KBM-7 (cell line): ENCODE measurements at regions not wholly inside any gene's neighbourhood (a gene's known extent, or its start where the extent isn't known, plus 50 kb on each side); places are given as distances from the start of the nearest gene placed in this dataset.

Source experiments
- DNase-seq: peaks from one replicate; pipeline ENCODE4 v3.0.0-alpha.2; 2015
- in situ Hi-C: fragments of 300-500 bp; cut with MboI; formaldehyde crosslinking; loops from 2 replicates; pipeline ENCODE4 v1.14.3; 2020; ENCODE audit warnings: low sequenced_read_pairs, low pct_unique_long_range_greater_than_20kb, mixed read lengths

DNA sequence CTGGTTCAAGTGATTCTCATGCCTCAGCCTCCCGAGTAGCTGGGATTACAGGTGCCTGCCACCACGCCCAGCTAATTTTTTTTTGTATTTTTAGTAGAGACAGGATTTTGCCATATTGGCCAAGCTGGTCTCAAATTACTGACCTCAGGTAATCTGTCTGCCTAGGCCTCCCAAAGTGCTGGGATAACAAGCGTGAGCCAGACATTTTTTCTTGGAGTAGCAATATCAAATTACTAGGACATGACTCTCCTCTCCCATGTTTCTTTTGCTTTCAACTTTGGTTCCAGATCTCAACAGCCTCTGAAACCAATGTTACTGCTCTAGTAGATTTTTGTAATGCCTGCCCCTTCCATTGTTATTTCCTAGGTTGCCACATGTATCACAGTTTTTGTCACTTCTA, 462.0 kb downstream of the GBE1 start:
- DNase-seq, result no peak
- in situ Hi-C loops, result no loop called here

DNA sequence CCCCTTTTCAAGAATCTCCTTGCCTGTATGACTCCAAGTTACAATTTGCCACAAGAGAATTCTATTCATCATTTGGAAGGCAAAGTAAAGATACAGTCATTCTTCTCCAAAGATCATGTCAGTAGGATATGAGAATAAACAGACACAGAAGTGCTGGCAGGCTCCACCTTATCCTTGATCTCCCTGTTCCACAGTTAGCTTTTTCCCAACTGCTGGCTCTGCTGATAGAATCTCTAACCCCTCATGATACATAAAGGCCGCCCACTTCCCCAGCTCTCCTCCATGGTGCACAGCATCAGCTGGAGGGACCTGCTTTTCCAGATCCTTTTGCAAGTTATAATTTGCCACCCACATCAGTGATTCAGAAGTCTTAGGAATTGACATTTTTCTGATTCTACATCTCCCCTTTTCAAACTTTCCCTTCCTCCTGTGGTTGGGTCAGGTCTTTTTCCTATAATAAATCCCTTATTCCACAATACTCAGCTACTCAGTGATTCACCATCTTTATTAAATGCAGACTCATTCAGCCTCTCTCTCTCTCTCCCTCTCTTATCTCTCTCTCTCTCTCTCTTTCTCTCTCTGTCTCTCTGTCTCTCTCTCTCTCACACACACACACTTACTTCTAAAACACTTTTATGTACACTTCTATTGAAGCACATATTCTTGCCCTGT, 465.4 kb downstream of the GBE1 start:
- no peak for DNase-seq
- in situ Hi-C loops, result no loop called here

DNA sequence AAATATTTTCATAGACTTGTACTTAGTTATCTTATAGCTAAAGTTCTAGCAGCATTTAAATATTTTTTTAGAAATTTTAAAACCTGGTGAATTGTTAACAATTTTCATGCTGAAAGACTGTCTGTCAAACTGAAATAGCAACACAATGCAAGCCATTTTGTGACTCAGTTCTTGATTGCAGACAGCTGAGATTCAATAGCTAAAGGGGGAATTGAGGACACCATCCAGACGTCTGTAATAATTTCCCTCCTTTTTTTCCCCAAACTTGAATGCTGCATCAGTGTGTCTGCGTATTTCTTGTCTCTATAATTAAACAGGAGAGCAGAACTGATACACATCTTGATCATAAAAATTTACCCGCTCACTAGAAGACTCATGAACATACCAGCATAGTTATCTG, 468.3 kb downstream of the GBE1 start:
- DNase-seq, result no peak
- in situ Hi-C loops, result no loop called here

DNA sequence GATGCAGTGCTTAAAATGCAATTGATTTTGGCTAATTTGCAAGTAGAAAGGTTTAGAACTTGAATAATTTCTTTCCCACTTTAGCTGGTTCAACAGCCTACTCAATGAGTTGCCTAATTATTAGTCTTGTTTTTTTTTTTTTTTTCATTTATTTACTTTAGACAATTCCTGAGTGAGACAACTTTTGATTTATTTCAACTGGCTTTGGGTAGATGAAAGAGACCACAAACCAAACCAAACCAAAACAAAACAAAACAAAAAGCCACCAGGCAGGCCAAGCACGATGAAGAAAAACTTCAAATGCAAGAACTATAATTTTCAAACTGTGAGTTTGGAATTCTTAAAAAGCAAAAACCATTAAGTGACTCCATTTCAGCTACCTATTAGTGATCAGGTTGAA, 469.9 kb downstream of the GBE1 start:
- DNase-seq, result no peak
- in situ Hi-C loops, result no loop called here

DNA sequence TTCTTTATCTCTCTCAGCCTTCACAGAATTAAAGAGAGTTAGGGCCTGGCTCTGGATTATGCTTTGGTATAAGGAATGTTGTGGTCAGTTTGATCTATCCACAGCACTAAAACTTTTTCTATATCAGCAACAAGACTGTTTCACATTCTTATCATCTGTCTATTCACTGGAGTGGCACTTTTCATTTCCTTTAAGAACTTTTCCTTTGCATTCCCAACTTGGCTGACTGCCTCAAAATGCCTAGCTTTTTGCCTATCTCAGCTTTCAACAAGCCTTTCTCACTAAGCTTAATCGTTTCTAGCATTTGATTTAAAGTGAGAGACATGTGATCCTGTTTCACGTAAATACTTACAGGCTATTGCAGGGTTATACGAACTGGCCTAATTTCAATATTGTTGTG, 471.8 kb downstream of the GBE1 start:
- in situ Hi-C loops, result no loop called here
- DNase-seq, result no peak

DNA sequence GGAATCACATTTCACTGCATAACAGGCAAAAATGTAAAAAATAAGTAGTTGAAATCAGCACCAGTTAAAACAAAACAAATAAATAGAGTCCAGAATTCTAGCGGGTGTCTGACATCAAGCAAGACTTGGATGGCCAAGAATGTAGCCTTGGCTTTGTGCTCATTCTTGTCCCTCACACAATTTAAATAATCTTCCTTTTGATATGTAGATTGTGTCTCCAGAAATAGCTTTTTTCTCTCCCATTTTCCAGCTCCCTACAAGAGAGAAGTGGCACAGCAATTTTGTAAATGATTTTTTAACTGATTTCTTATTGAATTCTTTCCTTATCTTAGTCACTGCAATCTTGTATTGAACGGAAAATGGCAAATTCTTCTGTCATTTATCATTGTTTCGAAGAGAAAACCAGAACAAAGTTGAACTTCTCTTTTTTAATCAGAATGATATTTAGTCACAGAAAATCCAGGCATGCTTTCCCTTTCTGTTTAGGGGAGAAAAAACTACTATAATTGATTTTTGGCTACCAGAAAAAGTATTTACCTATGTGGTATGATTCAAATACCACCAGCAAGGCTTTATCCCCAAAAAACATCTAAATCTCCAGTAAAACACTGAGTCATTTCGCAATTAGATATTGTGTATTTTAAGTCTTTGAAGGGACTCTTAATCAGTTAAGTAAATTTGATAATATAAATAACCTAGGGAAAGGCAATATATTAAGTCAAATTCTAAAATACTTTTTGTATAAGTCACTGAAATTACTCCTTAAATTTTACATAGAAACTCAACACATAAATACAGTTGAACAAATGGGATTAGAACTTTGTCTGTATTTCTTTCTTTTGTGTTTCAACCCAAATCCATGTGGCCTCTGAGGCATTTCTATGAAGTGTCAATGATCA, 481.7 kb downstream of the GBE1 start:
- in situ Hi-C loops, result no loop called here
- DNase-seq, result no peak

DNA sequence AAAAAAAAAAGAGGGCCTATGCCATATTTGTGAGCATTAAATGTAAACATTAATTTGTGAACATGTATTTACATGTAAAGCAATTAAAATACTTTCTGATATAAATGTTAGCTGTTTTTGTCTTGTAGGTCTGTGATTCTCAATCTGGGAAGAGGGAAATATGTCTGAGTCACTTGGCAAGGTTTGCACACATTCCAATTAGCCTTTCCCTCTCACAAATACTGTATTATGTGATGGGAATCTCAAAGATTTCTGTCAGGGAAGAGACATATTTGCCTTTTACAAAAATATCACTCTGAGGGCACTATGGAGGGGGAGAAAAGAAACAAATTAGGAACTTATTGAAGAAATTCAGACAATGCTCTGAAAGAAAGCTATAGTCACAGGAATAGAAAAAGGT, 483.6 kb downstream of the GBE1 start:
- in situ Hi-C loops, result no loop called here
- DNase-seq, result no peak

DNA sequence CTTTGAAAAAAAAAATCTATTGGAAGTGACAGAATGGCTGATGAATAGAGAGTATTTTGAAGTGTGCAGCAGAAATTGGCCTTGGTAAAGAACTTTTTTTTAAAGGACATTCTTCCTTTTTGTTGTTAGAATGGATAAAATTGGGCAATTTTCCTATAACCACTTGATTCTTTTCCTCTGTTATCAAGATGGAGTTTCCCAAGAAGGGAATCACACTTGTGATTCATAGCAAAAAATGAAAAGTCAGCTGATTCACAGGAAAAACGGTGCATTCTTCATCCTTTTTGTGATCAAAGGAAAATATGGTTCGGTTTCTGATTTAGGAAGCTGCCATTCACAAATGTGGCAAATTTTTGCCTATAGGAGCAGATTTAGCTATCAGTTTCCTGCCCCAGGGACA, 486.8 kb downstream of the GBE1 start:
- no peak for DNase-seq
- in situ Hi-C loops, result no loop called here

DNA sequence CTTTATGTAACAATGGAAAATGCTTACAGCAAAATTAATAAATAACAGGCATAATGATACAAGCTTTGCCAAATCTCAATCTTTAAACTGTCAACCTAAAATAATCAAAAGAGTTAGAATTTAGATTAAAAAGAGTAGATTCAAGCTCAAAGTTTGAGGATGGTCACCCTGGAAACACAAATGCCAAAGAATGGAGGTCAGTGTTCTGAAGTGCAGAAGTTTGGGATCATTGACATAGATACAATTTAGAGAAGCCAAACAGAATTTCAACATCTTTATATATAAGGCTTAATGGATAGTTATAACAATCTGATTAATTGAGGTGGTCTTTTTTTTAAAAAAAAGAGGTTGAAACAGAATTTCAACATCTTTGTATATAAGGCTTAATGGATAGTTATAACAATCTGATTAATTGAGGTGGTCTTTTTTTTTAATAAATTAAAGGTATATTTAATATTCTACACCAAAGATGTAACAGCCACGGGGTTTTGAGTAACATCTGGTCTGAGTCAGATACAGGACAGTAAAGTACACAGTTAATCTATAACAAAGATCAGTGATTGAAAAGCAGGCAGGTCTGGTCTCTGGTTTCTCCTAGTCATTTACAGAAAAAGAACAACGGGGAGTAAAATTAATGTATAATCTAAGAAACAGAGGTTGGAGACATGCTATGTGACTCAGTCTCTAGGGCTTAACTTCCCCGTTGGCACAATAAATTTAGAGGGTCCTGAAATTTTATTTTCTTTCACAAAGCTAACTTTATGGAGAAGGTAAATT, 490.7 kb downstream of the GBE1 start:
- in situ Hi-C loops, result no loop called here
- no peak for DNase-seq

DNA sequence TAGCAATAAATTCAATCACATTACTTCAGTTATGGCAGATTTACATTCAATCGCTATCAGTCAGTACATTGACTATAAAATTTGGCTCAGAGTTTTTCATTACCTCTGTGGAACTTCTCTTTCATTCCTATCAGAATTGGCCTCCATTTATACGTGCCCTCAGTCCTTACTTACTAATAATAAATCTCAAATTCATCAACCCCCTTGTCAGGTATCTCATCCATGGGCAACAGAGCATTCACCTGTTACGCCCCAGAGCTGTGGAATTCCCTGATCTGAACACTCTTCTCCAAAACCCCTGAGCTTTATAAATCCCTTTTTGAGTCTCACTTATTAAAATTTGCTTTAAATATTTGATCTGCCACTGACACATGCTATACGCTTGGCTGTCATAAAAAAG, 492.9 kb downstream of the GBE1 start:
- in situ Hi-C loops, result no loop called here

DNA sequence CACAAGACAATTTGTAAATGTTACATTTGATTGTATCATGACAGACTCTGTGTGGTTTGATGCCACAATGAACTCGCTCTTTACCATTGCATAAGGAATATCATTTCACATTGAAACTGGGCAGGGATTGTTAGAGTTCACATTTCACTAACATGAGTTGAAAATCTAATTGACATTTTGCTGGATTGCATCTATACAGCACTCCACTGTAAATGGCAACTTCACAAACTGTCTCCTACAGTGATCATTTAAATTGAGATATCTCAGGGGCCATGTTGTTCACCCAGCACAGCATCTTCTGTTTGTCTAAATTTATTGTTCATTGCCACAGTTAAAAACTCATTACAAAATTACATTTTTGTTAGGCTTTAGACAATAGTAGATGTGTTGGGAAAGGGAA, 499.4 kb downstream of the GBE1 start:
- DNase-seq, result no peak
- in situ Hi-C loops, result no loop called here

More for the DNA sequence above, 492.9 kb downstream of the GBE1 start:
- DNase-seq, result no peak

DNA sequence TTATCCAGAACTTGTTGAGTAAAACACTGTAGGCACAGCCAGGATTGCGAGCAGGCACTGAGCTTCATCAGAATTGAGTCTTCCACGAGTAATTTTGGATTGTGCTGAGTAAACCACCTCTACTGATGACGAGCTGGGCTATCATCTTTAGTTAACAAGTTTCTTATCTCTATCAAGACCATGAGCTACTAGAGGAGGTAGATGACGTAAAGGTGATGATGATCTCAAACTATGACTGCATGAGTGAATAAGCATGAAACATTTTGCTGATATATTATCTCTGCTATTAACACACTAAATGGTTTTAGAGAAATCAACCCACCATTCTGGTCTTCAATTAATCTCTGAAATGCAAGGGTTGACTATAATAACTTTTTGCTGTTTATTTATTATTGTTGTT, 506.0 kb downstream of the GBE1 start:
- in situ Hi-C loops, result no loop called here
- DNase-seq, result no peak

DNA sequence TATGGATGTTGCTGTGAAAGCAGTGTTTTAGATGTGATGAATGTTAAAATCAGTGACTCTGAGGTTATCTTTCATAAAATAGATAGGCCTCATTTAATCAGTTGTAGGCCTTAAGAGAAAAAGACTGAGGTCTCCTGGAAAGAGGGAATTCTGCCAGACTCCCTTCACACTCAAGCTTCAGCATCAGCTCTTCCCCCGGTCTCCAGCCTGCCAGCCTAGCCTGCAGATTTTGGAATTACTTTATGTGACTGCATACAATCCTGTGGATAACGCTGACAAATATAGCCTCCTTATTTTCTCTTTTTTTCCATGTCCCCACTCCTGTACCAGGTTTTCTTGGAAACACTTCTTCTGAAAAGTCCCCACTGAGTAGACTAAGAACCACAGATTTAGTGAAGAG, 510.3 kb downstream of the GBE1 start:
- in situ Hi-C loops, result no loop called here

DNA sequence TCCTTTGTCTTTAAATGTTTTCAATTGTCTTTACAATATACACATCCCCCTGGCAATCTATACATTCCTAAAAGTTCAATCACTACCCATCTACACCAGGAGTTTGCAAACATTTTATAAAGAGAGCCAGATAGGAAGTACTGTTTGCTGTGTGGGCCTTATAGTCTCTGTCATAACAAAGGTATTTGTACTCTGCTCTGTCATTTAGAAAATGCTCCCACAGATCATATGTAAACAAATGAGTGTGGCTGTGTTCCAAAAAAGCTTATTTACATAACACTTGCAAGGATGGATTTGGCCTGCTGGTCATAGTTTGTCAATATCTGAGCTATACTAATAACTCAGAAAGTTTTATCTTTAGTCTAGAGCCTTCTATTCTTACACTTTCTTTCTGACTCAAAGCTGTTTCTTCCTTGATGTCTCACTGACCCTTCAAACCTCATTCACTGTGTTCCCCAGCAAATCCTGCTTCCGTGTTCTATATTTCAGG, 511.9 kb downstream of the GBE1 start:
- in situ Hi-C loops, result no loop called here
- no peak for DNase-seq

More for the DNA sequence above, 510.3 kb downstream of the GBE1 start:
- no peak for DNase-seq

DNA sequence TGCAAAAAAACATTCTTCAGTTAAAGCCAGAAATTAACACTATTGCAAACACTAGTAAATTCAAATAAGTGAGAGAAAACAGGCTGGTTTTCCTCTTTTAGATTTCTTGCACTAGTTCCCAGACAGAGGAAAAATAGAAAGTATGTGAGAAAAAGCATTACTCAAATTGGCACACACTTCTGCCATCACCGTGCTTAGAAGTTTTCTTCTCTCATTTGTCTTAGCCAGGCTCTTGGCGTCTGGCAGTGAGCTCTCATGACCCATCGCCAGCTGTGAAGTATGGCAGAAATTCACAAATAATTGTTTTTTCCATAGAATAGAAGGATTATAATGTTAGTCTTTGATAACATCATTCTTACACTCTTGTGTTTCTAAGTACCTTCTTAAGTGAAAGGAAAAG, 515.9 kb downstream of the GBE1 start:
- no peak for DNase-seq
- in situ Hi-C loops, result no loop called here

DNA sequence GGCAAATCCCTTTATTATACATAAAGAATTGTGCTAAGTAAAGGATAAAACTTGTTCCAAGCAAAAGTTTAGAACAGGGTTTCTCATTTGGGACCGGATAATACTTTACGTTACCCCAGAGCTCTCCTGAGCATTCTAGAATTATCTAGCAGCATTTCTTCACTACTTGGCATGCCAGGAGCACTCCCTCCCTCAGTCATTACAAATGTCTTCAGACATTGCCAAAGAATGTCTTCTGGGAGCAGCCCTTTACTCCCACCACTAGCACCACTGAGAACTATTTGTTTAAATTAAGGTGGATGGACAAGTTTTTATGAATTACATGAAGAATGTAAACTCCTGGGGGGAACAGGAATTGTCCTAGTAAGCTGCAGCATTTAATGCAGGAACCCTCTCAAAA, 516.4 kb downstream of the GBE1 start:
- DNase-seq, result no peak
- in situ Hi-C loops, result no loop called here

DNA sequence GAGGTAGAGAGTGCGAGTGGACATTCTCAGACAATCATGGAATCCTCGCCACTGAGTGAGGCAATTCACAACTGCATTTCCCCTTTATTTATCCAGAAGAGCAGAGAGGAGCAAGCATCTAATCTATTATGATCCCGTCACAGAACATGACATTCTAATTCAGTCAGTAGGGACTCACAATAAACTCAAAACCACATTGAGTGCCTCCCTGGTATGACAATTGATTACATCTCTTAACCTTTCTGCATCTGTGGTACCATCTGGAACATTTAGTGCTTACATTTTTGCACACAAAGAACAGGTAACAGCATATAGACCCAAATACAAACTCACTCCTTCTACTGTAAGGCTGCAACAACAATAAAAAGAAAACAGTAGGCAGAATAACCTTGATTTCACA, 517.2 kb downstream of the GBE1 start:
- in situ Hi-C loops, result no loop called here
- DNase-seq, result no peak

DNA sequence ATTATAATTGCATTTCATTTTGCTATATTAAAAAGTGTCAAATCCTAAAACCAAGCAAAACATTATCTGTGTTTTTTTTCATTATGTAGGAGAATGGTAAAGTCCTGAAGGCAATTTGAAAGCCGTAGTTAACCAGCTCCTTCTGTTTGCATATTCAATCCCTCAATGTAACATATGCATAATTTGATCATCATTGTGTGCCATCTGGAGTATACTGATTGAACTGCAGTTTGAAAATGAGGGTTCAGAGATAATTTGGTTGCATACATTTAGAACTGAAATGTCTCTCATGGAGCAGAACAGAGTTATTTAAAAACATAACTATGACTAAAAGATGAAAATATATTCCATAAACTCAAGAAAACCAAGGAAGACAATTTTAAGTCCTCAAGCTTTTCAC, 518.6 kb downstream of the GBE1 start:
- in situ Hi-C loops, result no loop called here
- peak; percentile 37 for DNase-seq

DNA sequence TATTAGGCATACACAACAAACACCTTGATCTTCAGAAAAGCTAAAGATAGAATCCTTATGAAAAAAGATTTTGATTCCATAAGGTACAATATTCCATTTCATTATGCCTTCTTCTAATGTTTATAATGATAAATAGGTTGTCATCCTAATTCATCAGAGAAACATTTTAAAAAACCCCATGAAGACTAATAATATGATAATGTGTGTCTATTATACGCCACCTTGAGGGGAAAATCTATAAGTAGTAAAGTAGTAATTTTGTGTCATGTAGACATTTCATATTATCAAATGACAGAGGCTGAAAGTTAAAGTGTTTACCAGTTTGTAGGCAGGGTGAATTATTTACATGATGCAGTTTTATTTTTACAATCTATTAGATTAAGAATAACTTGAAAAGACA, 524.3 kb downstream of the GBE1 start:
- DNase-seq, result no peak
- in situ Hi-C loops, result no loop called here

DNA sequence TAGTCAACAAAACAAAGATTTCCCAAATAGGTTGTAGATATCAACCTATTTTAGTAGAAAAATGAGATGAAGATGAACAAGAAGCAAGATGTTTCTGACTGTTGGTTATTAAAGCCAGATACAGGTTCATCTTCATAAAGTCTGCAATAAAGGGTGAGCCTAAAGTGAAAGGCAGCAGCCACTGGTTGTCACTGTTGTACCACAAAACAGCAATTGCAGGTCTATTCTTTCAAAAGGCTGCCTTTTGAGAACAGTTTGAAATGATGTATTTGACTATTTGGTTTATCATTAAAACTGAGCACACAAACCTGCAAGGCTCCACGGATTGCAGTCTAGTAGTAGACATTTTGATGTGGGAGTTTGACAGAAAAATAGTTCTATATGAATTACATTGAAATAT, 543.4 kb downstream of the GBE1 start:
- in situ Hi-C loops, result no loop called here
- DNase-seq, result peak; percentile 5
